A549 (cell line): ENCODE measurements at regions not wholly inside any gene's neighbourhood (a gene's known extent, or its start where the extent isn't known, plus 50 kb on each side); places are given as distances from the start of the nearest gene placed in this dataset.

ENCODE experiments used
- EP300 ChIP-seq, 2 experiments: fragments of >200 bp; sonication (Bioruptor Twin); formaldehyde crosslinking; IDR thresholded peaks; 2 replicates in 1 of 2; 3 replicates in 1 of 2; pipeline ENCODE4 v1.6.1; 2016 to 2017
- KDM1A ChIP-seq: fragments of 200-600 bp; sonication (generic); IDR thresholded peaks from 2 replicates; pipeline ENCODE4 v1.6.1; 2016; ENCODE audit warnings: low read depth, mild to moderate bottlenecking
- MAZ ChIP-seq: fragments of 150-350 bp; IDR thresholded peaks from 2 replicates; pipeline ENCODE4 v1.6.1; 2014; ENCODE audit warnings: antibody characterized with exemption, low read depth, low read length, borderline replicate concordance
- NR3C1 ChIP-seq: fragments of >200 bp; sonication (Bioruptor Twin); formaldehyde crosslinking; IDR thresholded peaks from 3 replicates; pipeline ENCODE4 v1.6.1; 2017
- POLR2A ChIP-seq: IDR thresholded peaks from 2 replicates; pipeline ENCODE4 v1.6.1; 2012; ENCODE audit warnings: mild to moderate bottlenecking, low read length
- TF ChIP-seq, protein P1 (sequence below): IDR thresholded peaks from 2 replicates; pipeline ENCODE4 v1.6.1; 2012; ENCODE audit warnings: low read depth, borderline replicate concordance
- TF ChIP-seq, protein P2 (sequence below): fragments of >200 bp; sonication (Bioruptor Twin); formaldehyde crosslinking; IDR thresholded peaks from 3 replicates; pipeline ENCODE4 v1.5.1; 2016

DNA sequence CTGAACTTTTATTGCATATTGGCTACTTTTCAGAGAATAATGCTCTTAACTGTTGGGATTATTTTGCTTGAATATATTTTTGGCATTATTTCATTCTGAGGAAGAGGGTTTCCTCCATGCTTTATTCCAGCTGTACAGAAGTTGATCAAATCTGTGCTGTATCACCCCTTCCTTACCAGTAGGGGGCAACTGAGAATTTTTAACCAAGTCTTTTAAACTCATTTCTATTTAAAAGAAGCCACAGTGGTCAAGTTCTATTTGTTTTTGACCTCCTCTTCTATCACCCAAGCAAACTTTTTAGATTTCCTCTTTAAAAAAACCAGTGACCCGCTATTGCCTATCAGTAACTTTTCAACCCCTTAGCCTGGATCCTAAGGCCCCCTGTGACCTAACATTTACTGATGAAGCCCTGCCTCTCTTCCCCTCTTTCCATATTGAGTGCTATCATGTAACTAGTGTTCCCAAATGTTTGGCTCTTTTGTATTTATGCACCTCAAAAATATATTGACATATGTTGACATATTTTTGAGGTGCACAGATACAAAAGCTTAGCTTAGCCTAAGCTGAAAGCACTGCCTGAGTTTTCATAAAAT, 80.6 kb downstream of the FBXO4 start:
- TF ChIP-seq POLR2A (no peak), MAZ (no peak), NR3C1 (no peak), KDM1A (no peak), EP300 (IDR thresholded peaks at IDR 0.05) (no peak)
- TF ChIP-seq, protein P1, sequence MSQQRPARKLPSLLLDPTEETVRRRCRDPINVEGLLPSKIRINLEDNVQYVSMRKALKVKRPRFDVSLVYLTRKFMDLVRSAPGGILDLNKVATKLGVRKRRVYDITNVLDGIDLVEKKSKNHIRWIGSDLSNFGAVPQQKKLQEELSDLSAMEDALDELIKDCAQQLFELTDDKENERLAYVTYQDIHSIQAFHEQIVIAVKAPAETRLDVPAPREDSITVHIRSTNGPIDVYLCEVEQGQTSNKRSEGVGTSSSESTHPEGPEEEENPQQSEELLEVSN = no peak
- TF ChIP-seq, protein P2, sequence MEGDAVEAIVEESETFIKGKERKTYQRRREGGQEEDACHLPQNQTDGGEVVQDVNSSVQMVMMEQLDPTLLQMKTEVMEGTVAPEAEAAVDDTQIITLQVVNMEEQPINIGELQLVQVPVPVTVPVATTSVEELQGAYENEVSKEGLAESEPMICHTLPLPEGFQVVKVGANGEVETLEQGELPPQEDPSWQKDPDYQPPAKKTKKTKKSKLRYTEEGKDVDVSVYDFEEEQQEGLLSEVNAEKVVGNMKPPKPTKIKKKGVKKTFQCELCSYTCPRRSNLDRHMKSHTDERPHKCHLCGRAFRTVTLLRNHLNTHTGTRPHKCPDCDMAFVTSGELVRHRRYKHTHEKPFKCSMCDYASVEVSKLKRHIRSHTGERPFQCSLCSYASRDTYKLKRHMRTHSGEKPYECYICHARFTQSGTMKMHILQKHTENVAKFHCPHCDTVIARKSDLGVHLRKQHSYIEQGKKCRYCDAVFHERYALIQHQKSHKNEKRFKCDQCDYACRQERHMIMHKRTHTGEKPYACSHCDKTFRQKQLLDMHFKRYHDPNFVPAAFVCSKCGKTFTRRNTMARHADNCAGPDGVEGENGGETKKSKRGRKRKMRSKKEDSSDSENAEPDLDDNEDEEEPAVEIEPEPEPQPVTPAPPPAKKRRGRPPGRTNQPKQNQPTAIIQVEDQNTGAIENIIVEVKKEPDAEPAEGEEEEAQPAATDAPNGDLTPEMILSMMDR = peak; percentile 48
